IMR-90 (cell line): ENCODE measurements at regions not wholly inside any gene's neighbourhood (a gene's known extent, or its start where the extent isn't known, plus 50 kb on each side); places are given as distances from the start of the nearest gene placed in this dataset.
"Not testable (repeated sequence)": the region's sequence is repeated elsewhere in the genome, so short reads cannot be mapped to it uniquely, and the experiment has no call there.

Experiments used
- ATAC-seq: fragments of 200-7000 bp; cut with Tn5 transposase; 2 replicates; pipeline ENCODE4 v1.9.1; 2020; ENCODE audit warnings: low read depth, mild to moderate bottlenecking, moderate library complexity
- BruUV-seq: library from RNA; stranded (reverse); fragments of 400-500 nt; replicated peaks from 2 replicates; lab custom pipeline; 2021; lab: Mats Ljungman, UMichigan
- CTCF ChIA-PET: fragments of 300-600 bp; formaldehyde crosslinking; extraction: SDS; loops from one replicate; lab custom pipeline; 2021; ENCODE audit warnings: antibody characterized with exemption; lab: Yijun Ruan, JAX
- POLR2A ChIA-PET: fragments of 300-600 bp; sonication (Branson Sonifier 250); formaldehyde crosslinking; loops from one replicate; lab custom pipeline; 2022; ENCODE audit warnings: antibody characterized with exemption; ENCODE audit not compliant: unreplicated experiment; lab: Charles Lee
- DNase-seq: peaks from one replicate; pipeline ENCODE4 v3.0.0; 2013
- H2AFZ ChIP-seq: replicated peaks from 2 replicates; pipeline ENCODE3; 2013; ENCODE audit warnings: low read length, mild to moderate bottlenecking; ENCODE audit not compliant: poor library complexity
- H2AK5ac ChIP-seq: 2 replicates; pipeline ENCODE4 v1.6.1; 2013; ENCODE audit warnings: low read depth, low read length, inconsistent platforms
- H2AK9ac ChIP-seq: replicated peaks from 2 replicates; pipeline ENCODE3; 2013; ENCODE audit warnings: mild to moderate bottlenecking, low read depth, low read length, moderate library complexity; ENCODE audit not compliant: poor library complexity
- H2BK120ac ChIP-seq: 2 replicates; pipeline ENCODE4 v1.6.1; 2013; ENCODE audit warnings: low read depth, low read length, inconsistent platforms
- H2BK15ac ChIP-seq: 3 replicates; pipeline ENCODE4 v1.6.1; 2013; ENCODE audit warnings: low read depth, low read length, inconsistent platforms
- H2BK20ac ChIP-seq: 2 replicates; pipeline ENCODE4 v1.6.1; 2013; ENCODE audit warnings: low read depth, mild to moderate bottlenecking, inconsistent platforms, low read length, moderate library complexity
- H2BK5ac ChIP-seq: 2 replicates; pipeline ENCODE4 v1.6.1; 2013; ENCODE audit warnings: mild to moderate bottlenecking, low read depth, low read length, inconsistent platforms; ENCODE audit not compliant: poor library complexity, severe bottlenecking
- H3K14ac ChIP-seq: replicated peaks from 2 replicates; pipeline ENCODE4 v1.6.1; 2013; ENCODE audit warnings: low read depth, low read length, inconsistent platforms
- H3K18ac ChIP-seq: 2 replicates; pipeline ENCODE4 v1.6.1; 2013; ENCODE audit warnings: low read depth, low read length, control low read depth
- H3K23ac ChIP-seq: 2 replicates; pipeline ENCODE4 v1.6.1; 2013; ENCODE audit warnings: low read depth, low read length, inconsistent platforms
- H3K27ac ChIP-seq: 2 replicates; pipeline ENCODE4 v1.5.1; 2013; ENCODE audit warnings: mild to moderate bottlenecking, control low read depth, low read length; ENCODE audit not compliant: insufficient read depth
- H3K27me3 ChIP-seq: 2 replicates; pipeline ENCODE4 v1.6.1; 2013; ENCODE audit warnings: low read length; ENCODE audit not compliant: control insufficient read depth, insufficient read depth
- H3K36me3 ChIP-seq: 2 replicates; pipeline ENCODE4 v1.6.1; 2013; ENCODE audit warnings: low read length, mixed read lengths; ENCODE audit not compliant: control insufficient read depth, insufficient read depth
- H3K4ac ChIP-seq: 2 replicates; pipeline ENCODE4 v1.6.1; 2013; ENCODE audit warnings: low read depth, low read length, inconsistent platforms
- H3K4me1 ChIP-seq: 2 replicates; pipeline ENCODE4 v1.6.1; 2013; ENCODE audit warnings: low read length, mixed read lengths; ENCODE audit not compliant: control insufficient read depth, insufficient read depth
- H3K4me2 ChIP-seq: 2 replicates; pipeline ENCODE4 v1.6.1; 2013; ENCODE audit warnings: low read depth, mild to moderate bottlenecking, control low read depth, low read length, moderate library complexity
- H3K4me3 ChIP-seq: 2 replicates; pipeline ENCODE4 v1.5.1; 2013; ENCODE audit warnings: low read depth, mild to moderate bottlenecking, control low read depth, low read length, moderate library complexity; ENCODE audit not compliant: insufficient read depth
- H3K56ac ChIP-seq: 2 replicates; pipeline ENCODE4 v1.6.1; 2013; ENCODE audit warnings: low read length, inconsistent platforms; ENCODE audit not compliant: insufficient read depth; ENCODE audit errors: extremely low read depth
- H3K79me1 ChIP-seq, 2 experiments: 2 replicates each; pipeline ENCODE4 v1.6.1; 2013; ENCODE audit warnings: low read length in 2 of 2, inconsistent platforms in 1 of 2, low read depth in 1 of 2
- H3K9ac ChIP-seq: 2 replicates; pipeline ENCODE4 v1.6.1; 2013; ENCODE audit warnings: low read depth, low read length, control low read depth
- H3K9me1 ChIP-seq: 2 replicates; pipeline ENCODE4 v1.6.1; 2013; ENCODE audit warnings: low read length, inconsistent platforms; ENCODE audit not compliant: insufficient read depth
- H3K9me3 ChIP-seq: 2 replicates; pipeline ENCODE4 v1.6.1; 2013; ENCODE audit warnings: low read length; ENCODE audit not compliant: control insufficient read depth, insufficient read depth
- H4K20me1 ChIP-seq: 2 replicates; pipeline ENCODE4 v1.6.1; 2013; ENCODE audit warnings: low read length, inconsistent platforms; ENCODE audit not compliant: insufficient read depth
- H4K5ac ChIP-seq: 2 replicates; pipeline ENCODE4 v1.6.1; 2013; ENCODE audit warnings: mild to moderate bottlenecking, low read depth, low read length, control low read depth
- H4K8ac ChIP-seq, 2 experiments: 2 replicates each; pipeline ENCODE4 v1.6.1; 2013; ENCODE audit warnings: low read depth in 2 of 2, low read length in 2 of 2, control low read depth in 1 of 2, inconsistent platforms in 1 of 2
- H4K91ac ChIP-seq: 2 replicates; pipeline ENCODE4 v1.6.1; 2013; ENCODE audit warnings: low read depth, low read length, inconsistent platforms; ENCODE audit not compliant: insufficient read depth
- WGBS, 2 experiments: methylation state at CpG; one replicate each; pipeline versions ENCODE4 v1.1.5 to v1.1.7; 2013; ENCODE audit warnings: missing lambda C conversion rate in 2 of 2; ENCODE audit not compliant: insufficient read length in 1 of 2; ENCODE audit errors: extremely low coverage in 2 of 2; 5-methylcytosine and 5-hydroxymethylcytosine counted together
- dilution Hi-C: fragments of 300-500 bp; cut with HindIII; formaldehyde crosslinking; loops from one replicate; pipeline ENCODE4 v1.14.3; 2018; ENCODE audit warnings: low sequenced_read_pairs; ENCODE audit not compliant: unreplicated experiment
- in situ Hi-C: fragments of 300-500 bp; cut with MboI; formaldehyde crosslinking; loops from 3 replicates; pipeline ENCODE4 v1.14.3; 2019; ENCODE audit warnings: low sequenced_read_pairs, inconsistent platforms, mixed read lengths
- intact Hi-C: fragments of 100-400 bp; cut with micrococcal nuclease; formaldehyde crosslinking; loops from 2 replicates; pipeline ENCODE4 v1.10.0; 2022

GRCh38 chr7:76135263-76135662 is 66.4 kb upstream of the SRRM3 start:
- H2BK20ac ChIP-seq, H3K4ac ChIP-seq, H4K91ac ChIP-seq, H4K8ac ChIP-seq, H3K79me1 ChIP-seq, H2BK5ac ChIP-seq, H2BK15ac ChIP-seq, H3K23ac ChIP-seq, H3K9me1 ChIP-seq, H3K36me3 ChIP-seq, H3K4me1 ChIP-seq, BruUV-seq, intact Hi-C loops, H2AFZ ChIP-seq, H4K5ac ChIP-seq, DNase-seq, H4K20me1 ChIP-seq, H2AK9ac ChIP-seq, H2AK5ac ChIP-seq, H3K4me3 ChIP-seq, dilution Hi-C loops, H2BK120ac ChIP-seq, POLR2A ChIA-PET, H3K18ac ChIP-seq, H3K9me3 ChIP-seq, CTCF ChIA-PET, ATAC-seq, H3K27ac ChIP-seq, H3K9ac ChIP-seq, H3K56ac ChIP-seq, H3K4me2 ChIP-seq, H3K14ac ChIP-seq: not testable (repeated sequence)
- H3K27me3 ChIP-seq = peaks cover 30% of the 10 kb centered on the region
- WGBS, 2 experiments = no CpG with 5 or more reads among the region's 2 CpGs
- in situ Hi-C loops = loop anchor here (25.0 kb wide), 1 partner anchor 273 kb away; no protein-coding TSS in a partner anchor

- ATAC-seq, CTCF ChIA-PET, POLR2A ChIA-PET: not testable (repeated sequence)
Measured at GRCh38 chr7:76138577-76139313, 63.0 kb upstream of the SRRM3 start.

More at GRCh38 chr7:76138577-76139313, 63.0 kb upstream of the SRRM3 start:
- H2BK15ac ChIP-seq, H3K79me1 ChIP-seq, H2AFZ ChIP-seq, H3K9me1 ChIP-seq, H3K4me3 ChIP-seq, H3K36me3 ChIP-seq, H2BK120ac ChIP-seq, H3K56ac ChIP-seq, H4K91ac ChIP-seq, H3K9me3 ChIP-seq, H3K4me2 ChIP-seq, H3K18ac ChIP-seq, DNase-seq, intact Hi-C loops, H2AK9ac ChIP-seq, H2BK20ac ChIP-seq, H2BK5ac ChIP-seq, H4K8ac ChIP-seq, H3K23ac ChIP-seq, H3K4ac ChIP-seq, H2AK5ac ChIP-seq, H3K14ac ChIP-seq, H3K4me1 ChIP-seq, BruUV-seq, H4K20me1 ChIP-seq, dilution Hi-C loops, H3K27ac ChIP-seq, H4K5ac ChIP-seq, H3K9ac ChIP-seq: not testable (repeated sequence)
- H3K27me3 ChIP-seq = peaks cover 31% of the 10 kb centered on the region
- in situ Hi-C loops = loop anchor here (25.0 kb wide), 1 partner anchor 276 kb away; no protein-coding TSS in a partner anchor
- WGBS, 2 experiments = no CpG with 5 or more reads among the region's 7 CpGs
